ENCODE measurements at regions not wholly inside any gene's neighbourhood (a gene's known extent, or its start where the extent isn't known, plus 50 kb on each side); places are given as distances from the start of the nearest gene placed in this dataset.

GRCh38 chr1:62922006-62922405, 138.1 kb downstream of the ATG4C start:
- TF ChIP-seq, protein P1, sequence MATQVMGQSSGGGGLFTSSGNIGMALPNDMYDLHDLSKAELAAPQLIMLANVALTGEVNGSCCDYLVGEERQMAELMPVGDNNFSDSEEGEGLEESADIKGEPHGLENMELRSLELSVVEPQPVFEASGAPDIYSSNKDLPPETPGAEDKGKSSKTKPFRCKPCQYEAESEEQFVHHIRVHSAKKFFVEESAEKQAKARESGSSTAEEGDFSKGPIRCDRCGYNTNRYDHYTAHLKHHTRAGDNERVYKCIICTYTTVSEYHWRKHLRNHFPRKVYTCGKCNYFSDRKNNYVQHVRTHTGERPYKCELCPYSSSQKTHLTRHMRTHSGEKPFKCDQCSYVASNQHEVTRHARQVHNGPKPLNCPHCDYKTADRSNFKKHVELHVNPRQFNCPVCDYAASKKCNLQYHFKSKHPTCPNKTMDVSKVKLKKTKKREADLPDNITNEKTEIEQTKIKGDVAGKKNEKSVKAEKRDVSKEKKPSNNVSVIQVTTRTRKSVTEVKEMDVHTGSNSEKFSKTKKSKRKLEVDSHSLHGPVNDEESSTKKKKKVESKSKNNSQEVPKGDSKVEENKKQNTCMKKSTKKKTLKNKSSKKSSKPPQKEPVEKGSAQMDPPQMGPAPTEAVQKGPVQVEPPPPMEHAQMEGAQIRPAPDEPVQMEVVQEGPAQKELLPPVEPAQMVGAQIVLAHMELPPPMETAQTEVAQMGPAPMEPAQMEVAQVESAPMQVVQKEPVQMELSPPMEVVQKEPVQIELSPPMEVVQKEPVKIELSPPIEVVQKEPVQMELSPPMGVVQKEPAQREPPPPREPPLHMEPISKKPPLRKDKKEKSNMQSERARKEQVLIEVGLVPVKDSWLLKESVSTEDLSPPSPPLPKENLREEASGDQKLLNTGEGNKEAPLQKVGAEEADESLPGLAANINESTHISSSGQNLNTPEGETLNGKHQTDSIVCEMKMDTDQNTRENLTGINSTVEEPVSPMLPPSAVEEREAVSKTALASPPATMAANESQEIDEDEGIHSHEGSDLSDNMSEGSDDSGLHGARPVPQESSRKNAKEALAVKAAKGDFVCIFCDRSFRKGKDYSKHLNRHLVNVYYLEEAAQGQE (IDR thresholded peaks at IDR 0.05; ENCODE audit: insufficient replicate concordance, low read depth) = no peak
- no peak for TF ChIP-seq POLR2AphosphoS5 (IDR thresholded peaks at IDR 0.05; ENCODE audit: low read depth)
